GM18907 (cell line): ENCODE measurements at regions not wholly inside any gene's neighbourhood (a gene's known extent, or its start where the extent isn't known, plus 50 kb on each side); places are given as distances from the start of the nearest gene placed in this dataset.
"Not testable (repeated sequence)": the region's sequence is repeated elsewhere in the genome, so short reads cannot be mapped to it uniquely, and the experiment has no call there.

Experiments
- ATAC-seq: cut with Tn5 transposase; IDR thresholded peaks from one replicate; pipeline ENCODE4 v1.9.1; 2021; ENCODE audit warnings: mild to moderate bottlenecking, moderate library complexity; ENCODE audit not compliant: unreplicated experiment

GRCh38 chr11:23134627-23135026 lies 274.4 kb upstream of the CCDC179 start:
- no peak for ATAC-seq

GRCh38 chr11:23138761-23139160 lies 278.5 kb upstream of the CCDC179 start:
- ATAC-seq, result no peak

- ATAC-seq, result no peak
Measured at GRCh38 chr11:23143022-23143421, 282.7 kb upstream of the CCDC179 start.

GRCh38 chr11:23151819-23152218 lies 291.5 kb upstream of the CCDC179 start:
- no peak for ATAC-seq

GRCh38 chr11:23155503-23155902 lies 295.2 kb upstream of the CCDC179 start:
- no peak for ATAC-seq

GRCh38 chr11:23164022-23164421 lies 303.7 kb upstream of the CCDC179 start:
- ATAC-seq, result no peak

GRCh38 chr11:23166376-23166775 lies 306.1 kb upstream of the CCDC179 start:
- no peak for ATAC-seq

- ATAC-seq, result no peak
Measured at GRCh38 chr11:23179609-23180008, 319.3 kb upstream of the CCDC179 start.

- ATAC-seq, result no peak
Measured at GRCh38 chr11:23181022-23181807, 320.9 kb upstream of the CCDC179 start.

- no peak for ATAC-seq
Measured at GRCh38 chr11:23192256-23192655, 332.0 kb upstream of the CCDC179 start.

GRCh38 chr11:23201936-23202522 lies 341.8 kb upstream of the CCDC179 start:
- ATAC-seq, result no peak

- ATAC-seq, result no peak
Measured at GRCh38 chr11:23202611-23203010, 342.3 kb upstream of the CCDC179 start.

- ATAC-seq, result no peak
Measured at GRCh38 chr11:23205156-23205871, 345.0 kb upstream of the CCDC179 start.

GRCh38 chr11:23206741-23207336 lies 346.6 kb upstream of the CCDC179 start:
- ATAC-seq, result no peak

- no peak for ATAC-seq
Measured at GRCh38 chr11:23211221-23211620, 350.9 kb upstream of the CCDC179 start.

GRCh38 chr11:23212807-23213206 lies 352.5 kb upstream of the CCDC179 start:
- no peak for ATAC-seq

GRCh38 chr11:23217072-23217471 lies 356.8 kb upstream of the CCDC179 start:
- no peak for ATAC-seq

- ATAC-seq, result not testable (repeated sequence)
Measured at GRCh38 chr11:23220086-23220485, 359.8 kb upstream of the CCDC179 start.

GRCh38 chr11:23221366-23221765 lies 361.1 kb upstream of the CCDC179 start:
- no peak for ATAC-seq

- no peak for ATAC-seq
Measured at GRCh38 chr11:23226331-23227077, 366.2 kb upstream of the CCDC179 start.

GRCh38 chr11:23227078-23227445 lies 366.8 kb upstream of the CCDC179 start:
- ATAC-seq, result no peak
